ENCODE measurements at regions not wholly inside any gene's neighbourhood (a gene's known extent, or its start where the extent isn't known, plus 50 kb on each side); places are given as distances from the start of the nearest gene placed in this dataset.
"Not testable (repeated sequence)": the region's sequence is repeated elsewhere in the genome, so short reads cannot be mapped to it uniquely, and the experiment has no call there.

GRCh38 chr18:57879924-57880323 lies 76.8 kb upstream of the ATP8B1 start:
- TF ChIP-seq, protein P1, sequence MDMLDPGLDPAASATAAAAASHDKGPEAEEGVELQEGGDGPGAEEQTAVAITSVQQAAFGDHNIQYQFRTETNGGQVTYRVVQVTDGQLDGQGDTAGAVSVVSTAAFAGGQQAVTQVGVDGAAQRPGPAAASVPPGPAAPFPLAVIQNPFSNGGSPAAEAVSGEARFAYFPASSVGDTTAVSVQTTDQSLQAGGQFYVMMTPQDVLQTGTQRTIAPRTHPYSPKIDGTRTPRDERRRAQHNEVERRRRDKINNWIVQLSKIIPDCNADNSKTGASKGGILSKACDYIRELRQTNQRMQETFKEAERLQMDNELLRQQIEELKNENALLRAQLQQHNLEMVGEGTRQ (IDR thresholded peaks at IDR 0.05; ENCODE audit: low read depth, low read length) = not testable (repeated sequence)
- TF ChIP-seq, protein P2, sequence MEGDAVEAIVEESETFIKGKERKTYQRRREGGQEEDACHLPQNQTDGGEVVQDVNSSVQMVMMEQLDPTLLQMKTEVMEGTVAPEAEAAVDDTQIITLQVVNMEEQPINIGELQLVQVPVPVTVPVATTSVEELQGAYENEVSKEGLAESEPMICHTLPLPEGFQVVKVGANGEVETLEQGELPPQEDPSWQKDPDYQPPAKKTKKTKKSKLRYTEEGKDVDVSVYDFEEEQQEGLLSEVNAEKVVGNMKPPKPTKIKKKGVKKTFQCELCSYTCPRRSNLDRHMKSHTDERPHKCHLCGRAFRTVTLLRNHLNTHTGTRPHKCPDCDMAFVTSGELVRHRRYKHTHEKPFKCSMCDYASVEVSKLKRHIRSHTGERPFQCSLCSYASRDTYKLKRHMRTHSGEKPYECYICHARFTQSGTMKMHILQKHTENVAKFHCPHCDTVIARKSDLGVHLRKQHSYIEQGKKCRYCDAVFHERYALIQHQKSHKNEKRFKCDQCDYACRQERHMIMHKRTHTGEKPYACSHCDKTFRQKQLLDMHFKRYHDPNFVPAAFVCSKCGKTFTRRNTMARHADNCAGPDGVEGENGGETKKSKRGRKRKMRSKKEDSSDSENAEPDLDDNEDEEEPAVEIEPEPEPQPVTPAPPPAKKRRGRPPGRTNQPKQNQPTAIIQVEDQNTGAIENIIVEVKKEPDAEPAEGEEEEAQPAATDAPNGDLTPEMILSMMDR (conservative IDR thresholded peaks at IDR 0.05; ENCODE audit: low read depth, low read length) = not testable (repeated sequence)
- not testable (repeated sequence) for TF ChIP-seq MAFK (IDR thresholded peaks at IDR 0.05; ENCODE audit: low read depth, low read length); RAD21 (IDR thresholded peaks at IDR 0.05; ENCODE audit: low read length); POLR2A (IDR thresholded peaks at IDR 0.05; ENCODE audit: low read depth, low read length); MXI1 (IDR thresholded peaks at IDR 0.05; ENCODE audit: borderline replicate concordance, low read depth, low read length); SMC3 (IDR thresholded peaks at IDR 0.05; ENCODE audit: low read depth, low read length); MAZ (IDR thresholded peaks at IDR 0.05; ENCODE audit: borderline replicate concordance, low read depth, low read length); CEBPB (IDR thresholded peaks at IDR 0.05; ENCODE audit: low read depth, low read length); RCOR1 (IDR thresholded peaks at IDR 0.05; ENCODE audit: insufficient replicate concordance, low read length); FOS (IDR thresholded peaks at IDR 0.05; ENCODE audit: low read depth, low read length); NFE2L2 (IDR thresholded peaks at IDR 0.05; ENCODE audit: low read depth, low read length); BHLHE40 (IDR thresholded peaks at IDR 0.05; ENCODE audit: low read depth, low read length); RFX5 (IDR thresholded peaks at IDR 0.05; ENCODE audit: low read depth, low read length)

Measured in IMR-90 (cell line).